Stimulated activated CD4-positive, alpha-beta T cell treated with anti-CD3 and anti-CD28 coated beads, Interleukin-15, amount 100 ng/mL, for 48 hours (primary cell): ENCODE measurements at regions not wholly inside any gene's neighbourhood (a gene's known extent, or its start where the extent isn't known, plus 50 kb on each side); places are given as distances from the start of the nearest gene placed in this dataset.

Source experiments
- DNase-seq, 2 donors: peaks; one replicate each; pipeline ENCODE4 v3.0.0-alpha.2; 2020; ENCODE audit warnings: low read depth in 2 of 2

GRCh38 chr20:52864916-52865605 is 107.1 kb upstream of the TSHZ2 start:
- DNase-seq = no peak

GRCh38 chr20:52859156-52859876 is 112.8 kb upstream of the TSHZ2 start:
- DNase-seq = no peak

- DNase-seq = no peak
Measured at GRCh38 chr20:52852714-52853113, 119.4 kb upstream of the TSHZ2 start.

GRCh38 chr20:52847731-52848359 is 124.3 kb upstream of the TSHZ2 start:
- no peak for DNase-seq

- DNase-seq = no peak
Measured at GRCh38 chr20:52847029-52847660, 125.0 kb upstream of the TSHZ2 start.

GRCh38 chr20:52845044-52845443 is 127.1 kb upstream of the TSHZ2 start:
- DNase-seq = no peak

GRCh38 chr20:52843425-52843824 is 128.7 kb upstream of the TSHZ2 start:
- DNase-seq = no peak

- no peak for DNase-seq
Measured at GRCh38 chr20:52841003-52841402, 131.2 kb upstream of the TSHZ2 start.

- DNase-seq = no peak
Measured at GRCh38 chr20:52840041-52840440, 132.1 kb upstream of the TSHZ2 start.

- DNase-seq = no peak
Measured at GRCh38 chr20:52838510-52839241, 133.5 kb upstream of the TSHZ2 start.

GRCh38 chr20:52837378-52837777 is 134.8 kb upstream of the TSHZ2 start:
- no peak for DNase-seq

- DNase-seq = no peak
Measured at GRCh38 chr20:52833901-52834300, 138.3 kb upstream of the TSHZ2 start.

- no peak for DNase-seq
Measured at GRCh38 chr20:52832151-52832774, 139.9 kb upstream of the TSHZ2 start.

- no peak for DNase-seq
Measured at GRCh38 chr20:52830598-52830997, 141.6 kb upstream of the TSHZ2 start.

- no peak for DNase-seq
Measured at GRCh38 chr20:52829111-52829510, 143.0 kb upstream of the TSHZ2 start.

- DNase-seq = no peak
Measured at GRCh38 chr20:52828199-52828598, 144.0 kb upstream of the TSHZ2 start.

- no peak for DNase-seq
Measured at GRCh38 chr20:52826722-52827121, 145.4 kb upstream of the TSHZ2 start.

- DNase-seq = no peak
Measured at GRCh38 chr20:52826321-52826720, 145.8 kb upstream of the TSHZ2 start.

GRCh38 chr20:52824494-52825216 is 147.5 kb upstream of the TSHZ2 start:
- no peak for DNase-seq

GRCh38 chr20:52823303-52823702 is 148.9 kb upstream of the TSHZ2 start:
- DNase-seq = no peak
